NCI-H748 (cell line): ENCODE measurements at regions not wholly inside any gene's neighbourhood (a gene's known extent, or its start where the extent isn't known, plus 50 kb on each side); places are given as distances from the start of the nearest gene placed in this dataset.

Experiments used
- DNase-seq: peaks from one replicate; lab custom pipeline; 2025; ENCODE audit not compliant: unreplicated experiment; lab: John Stamatoyannopoulos, UW

DNA sequence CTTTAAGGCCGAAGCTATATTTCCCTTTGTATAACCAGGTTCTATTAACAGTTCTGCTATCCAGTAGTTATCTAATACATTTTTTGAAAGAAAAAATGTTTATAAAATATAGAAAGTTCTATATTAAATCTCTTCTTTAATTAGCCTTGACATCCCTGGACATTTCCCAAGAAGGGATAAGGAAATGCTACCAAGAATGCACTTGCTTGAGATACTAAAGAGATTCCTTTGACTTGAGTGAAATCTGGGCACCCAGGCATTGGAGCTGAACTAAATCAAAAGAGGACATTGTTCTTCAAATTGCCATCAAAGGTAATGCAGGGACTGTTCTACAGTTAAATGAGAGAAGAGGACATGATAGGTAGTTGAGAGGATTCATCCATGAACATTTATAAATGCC, 535.9 kb upstream of the FAT3 start:
- DNase-seq: no peak

DNA sequence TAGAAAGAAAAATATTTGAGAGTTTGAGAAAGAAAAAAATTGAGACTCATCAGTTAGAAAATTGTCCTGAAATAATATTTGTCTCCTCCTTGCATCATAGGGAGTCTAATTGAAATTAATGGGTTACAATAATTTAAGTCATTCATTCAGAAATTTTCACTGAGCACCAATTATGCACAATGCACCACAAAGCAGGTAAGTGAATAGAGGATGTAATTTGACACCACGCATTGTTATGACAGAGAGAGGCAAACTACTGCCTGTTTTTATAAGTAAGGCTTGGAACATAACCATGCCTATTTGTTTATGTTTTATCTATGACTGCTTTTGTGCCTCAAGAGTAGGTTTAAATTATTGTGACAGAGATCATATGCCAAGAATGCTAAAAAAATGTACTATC, 537.9 kb upstream of the FAT3 start:
- DNase-seq: peak; percentile 87

DNA sequence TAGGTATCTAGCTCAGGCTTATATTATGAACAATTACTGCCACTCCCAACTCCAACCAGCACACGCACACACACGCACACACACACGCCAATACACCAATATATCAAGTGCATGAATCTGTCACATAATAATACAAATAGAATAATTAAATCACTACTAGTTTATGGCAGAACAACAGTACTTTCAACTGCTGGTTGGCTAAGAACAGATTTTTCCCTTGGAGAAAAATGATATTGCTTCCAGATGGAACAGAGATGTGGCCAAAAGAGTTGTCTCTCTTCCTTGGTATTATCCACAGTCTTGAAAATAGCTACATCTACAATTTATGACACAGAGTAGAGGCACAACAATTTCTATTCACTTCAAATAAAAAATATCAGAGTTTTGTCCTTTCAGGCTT, 538.3 kb upstream of the FAT3 start:
- DNase-seq: peak; percentile 11

DNA sequence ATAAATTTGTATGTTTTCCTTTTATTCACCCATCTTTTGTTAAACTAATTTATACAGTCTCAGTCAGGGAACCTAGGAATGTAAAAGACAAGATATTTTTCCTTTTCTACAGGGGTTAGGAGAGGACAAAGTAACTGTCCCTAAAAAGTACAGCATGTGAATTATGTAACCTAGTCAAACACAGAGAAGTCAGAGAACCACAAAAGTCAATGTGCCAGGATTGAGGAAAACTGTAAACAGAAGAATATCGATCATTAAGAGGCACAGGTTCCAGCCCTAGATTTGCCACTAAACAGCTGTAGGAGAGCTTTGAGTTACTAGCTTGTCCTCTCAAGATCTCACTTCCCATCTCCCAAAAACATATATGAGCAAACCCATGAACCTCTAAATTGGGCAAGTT, 550.9 kb upstream of the FAT3 start:
- DNase-seq: no peak

DNA sequence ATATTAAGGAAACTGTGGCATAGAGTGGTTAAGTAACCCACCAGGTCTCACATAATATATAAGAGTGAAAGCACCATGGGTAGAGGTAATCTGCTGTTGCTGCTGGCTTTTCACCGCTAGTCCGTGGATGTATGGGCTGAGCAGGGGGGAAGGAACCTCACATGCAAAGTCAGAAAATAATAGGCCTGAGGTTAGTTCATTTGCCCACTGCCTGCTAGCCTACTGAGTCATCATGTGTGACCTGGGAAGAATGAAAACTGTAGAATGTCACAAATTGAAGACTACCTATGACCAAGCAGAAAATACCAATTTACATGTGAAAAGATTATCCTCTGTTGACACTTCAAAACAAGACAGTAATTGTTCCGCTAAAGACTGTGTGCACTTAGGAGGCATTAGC, 560.1 kb upstream of the FAT3 start:
- DNase-seq: peak; percentile 90

DNA sequence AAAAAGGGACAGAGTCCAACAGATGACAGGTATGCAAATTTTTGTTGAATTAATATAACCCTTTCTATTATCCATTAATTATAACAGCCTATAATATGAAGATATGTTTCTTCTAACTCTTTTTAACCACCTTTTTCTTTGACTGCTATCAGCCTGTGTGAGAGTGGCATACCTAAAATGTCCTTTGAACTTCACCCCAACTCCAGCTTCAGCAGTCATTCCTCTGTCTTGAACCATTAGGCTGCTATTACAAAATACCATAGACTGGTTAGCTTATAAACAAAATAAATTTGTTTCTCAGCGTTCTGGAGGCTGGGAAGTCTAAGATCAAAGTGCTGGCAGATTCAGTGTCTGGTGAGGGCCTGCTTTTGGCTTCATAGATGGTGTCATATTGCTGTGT, 564.6 kb upstream of the FAT3 start:
- no peak for DNase-seq

GRCh38 chr11:91654686-91655085, 569.9 kb upstream of the FAT3 start:
- DNase-seq: no peak

DNA sequence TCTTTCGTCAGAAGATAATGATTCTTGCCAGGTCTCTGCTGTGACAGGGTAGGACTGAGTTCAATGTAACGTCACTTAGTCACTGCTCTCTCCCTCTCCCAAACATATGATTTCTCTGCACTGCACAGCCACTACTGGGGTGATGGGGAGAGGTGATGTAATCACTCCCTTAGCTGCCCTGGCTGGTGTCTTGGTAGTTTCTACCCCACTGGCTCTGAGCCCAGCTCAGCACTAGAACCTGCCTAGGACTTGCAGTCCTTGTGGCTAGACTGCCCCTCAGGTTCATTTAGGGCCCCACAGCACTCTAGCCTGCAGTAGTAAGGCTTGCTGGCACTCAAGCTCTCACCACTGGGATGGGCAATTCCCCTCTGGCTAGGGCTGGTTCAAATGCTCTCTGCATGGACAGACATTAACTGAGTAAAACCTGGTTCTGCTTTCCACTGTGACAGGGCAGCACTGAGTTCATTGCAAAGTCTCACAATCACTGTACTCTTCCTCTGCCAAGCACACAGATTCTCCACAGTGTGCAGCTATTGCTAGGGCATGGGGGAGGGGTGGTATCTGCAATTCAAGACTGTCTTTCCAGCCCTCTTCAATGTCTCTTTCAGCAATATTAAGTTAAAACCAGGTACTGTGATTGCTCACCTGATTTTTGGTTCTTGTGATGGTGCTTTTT, 571.4 kb upstream of the FAT3 start:
- DNase-seq: no peak

DNA sequence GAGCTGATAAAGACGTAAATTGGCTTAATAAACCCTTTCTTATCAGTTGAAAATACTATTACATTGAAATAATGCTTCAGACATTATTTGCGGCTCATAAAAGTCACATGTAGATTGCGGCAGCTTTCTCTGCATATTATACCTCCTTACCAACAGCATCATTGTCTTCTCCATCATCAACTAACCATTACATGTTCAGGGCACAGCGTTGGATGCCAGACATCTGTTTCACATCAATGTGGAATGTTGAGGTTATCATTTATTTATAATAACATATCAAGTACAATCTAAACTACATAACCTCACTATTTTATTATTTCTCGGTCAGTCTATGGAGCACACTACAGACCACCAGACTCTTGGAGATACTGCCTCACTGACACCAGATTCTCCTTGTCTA, 573.8 kb upstream of the FAT3 start:
- DNase-seq: no peak

- DNase-seq: no peak
These were observed 583.5 kb upstream of the FAT3 start for GRCh38 chr11:91641153-91641552.

DNA sequence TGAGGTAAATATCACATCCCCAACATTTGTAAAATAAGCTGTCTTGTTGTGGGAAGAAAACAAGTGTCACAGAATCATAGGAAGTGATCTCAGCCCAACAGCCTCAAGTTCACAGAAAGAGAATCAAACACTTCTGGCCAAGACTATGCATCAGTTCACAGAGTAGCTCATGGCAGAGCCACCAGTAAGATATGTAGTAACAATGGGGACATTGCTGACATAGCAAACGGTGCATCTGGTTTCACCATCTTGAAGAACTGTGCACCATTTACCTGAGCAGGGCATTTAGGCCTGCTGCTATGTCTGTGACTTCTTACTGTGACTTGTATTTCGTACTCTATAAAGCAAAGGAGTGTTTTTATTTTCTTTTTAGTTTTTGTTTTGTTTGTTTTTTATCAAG, 585.3 kb upstream of the FAT3 start:
- DNase-seq: no peak

- no peak for DNase-seq
These were observed 593.5 kb upstream of the FAT3 start for GRCh38 chr11:91630916-91631673.

GRCh38 chr11:91625495-91625894, 599.1 kb upstream of the FAT3 start:
- DNase-seq: no peak

GRCh38 chr11:91624021-91624420, 600.6 kb upstream of the FAT3 start:
- DNase-seq: no peak

GRCh38 chr11:91608677-91609076, 615.9 kb upstream of the FAT3 start:
- peak; percentile 28 for DNase-seq

- no peak for DNase-seq
These were observed 628.5 kb upstream of the FAT3 start for GRCh38 chr11:91596111-91596510.

GRCh38 chr11:91591021-91591420, 633.6 kb upstream of the FAT3 start:
- no peak for DNase-seq

GRCh38 chr11:91587131-91587530, 637.5 kb upstream of the FAT3 start:
- no peak for DNase-seq

DNA sequence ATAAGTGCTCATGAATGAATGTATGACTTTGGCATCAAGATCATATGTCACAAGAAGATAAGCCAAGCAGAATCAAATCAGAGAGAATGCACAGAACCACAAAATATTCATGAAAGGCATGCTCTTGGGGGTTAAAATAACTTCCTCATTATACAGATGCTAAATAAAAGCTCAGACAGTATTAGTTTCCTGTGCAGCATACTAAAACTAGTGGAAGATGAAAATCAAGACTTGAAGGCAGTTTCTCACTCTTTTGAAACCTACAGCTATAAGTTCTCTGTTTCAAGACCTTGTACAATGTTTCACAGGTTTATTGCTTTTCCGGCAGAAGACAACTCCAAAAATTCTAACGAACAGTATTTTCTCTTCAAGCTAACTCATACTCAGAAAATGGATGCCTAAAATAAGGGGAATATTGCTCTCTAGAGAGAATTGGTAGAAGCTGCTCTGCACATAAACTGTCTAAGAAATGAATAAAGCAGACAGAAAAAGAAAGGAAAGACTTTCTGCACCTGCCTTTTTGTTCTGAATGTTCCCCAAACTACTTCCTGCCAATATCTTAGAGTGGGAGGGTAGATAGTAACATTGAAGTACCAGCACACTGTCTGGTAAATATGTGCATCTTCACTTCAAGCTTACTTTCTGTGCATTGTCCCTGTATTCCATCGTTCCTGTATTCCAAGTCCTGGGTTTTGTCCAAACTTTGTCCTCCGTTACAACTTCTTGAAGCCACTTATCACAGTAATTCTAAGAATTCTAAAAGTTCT, 639.4 kb upstream of the FAT3 start:
- no peak for DNase-seq

GRCh38 chr11:91563176-91563575, 661.4 kb upstream of the FAT3 start:
- DNase-seq: no peak

GRCh38 chr11:91560434-91560833, 664.2 kb upstream of the FAT3 start:
- no peak for DNase-seq

GRCh38 chr11:91538065-91538464, 686.6 kb upstream of the FAT3 start:
- DNase-seq: no peak
